Adrenal gland (tissue), 9 donors: ENCODE measurements at regions not wholly inside any gene's neighbourhood (a gene's known extent, or its start where the extent isn't known, plus 50 kb on each side); places are given as distances from the start of the nearest gene placed in this dataset.
"Not testable (repeated sequence)": the region's sequence is repeated elsewhere in the genome, so short reads cannot be mapped to it uniquely, and the experiment has no call there.

ENCODE experiments used
- DNase-seq, 7 donors: peaks; one replicate each; pipeline ENCODE4 v3.0.0-alpha.2; 2019 to 2020
- H3K27ac ChIP-seq, 5 donors: fragments of 200-600 bp; sonication (generic) in 4 of 5; 1 replicate in 3 of 5; 2 replicates in 2 of 5; pipeline versions ENCODE4 v1.5.1 to v1.8.0; 2016 to 2020; ENCODE audit warnings: mild to moderate bottlenecking in 1 of 5
- H3K27me3 ChIP-seq: fragments of 200-600 bp; 2 replicates; pipeline ENCODE4 v1.8.0; 2021
- H3K36me3 ChIP-seq, 2 donors: fragments of 200-600 bp; replicated peaks in 1 of 2; 1 replicate in 1 of 2; 2 replicates in 1 of 2; pipeline versions ENCODE4 v1.5.1 to v1.8.0; 2018 to 2022
- H3K4me1 ChIP-seq, 2 donors: fragments of 200-600 bp; replicated peaks in 1 of 2; 1 replicate in 1 of 2; 2 replicates in 1 of 2; pipeline versions ENCODE4 v1.5.1 to v1.8.0; 2018 to 2021
- H3K4me3 ChIP-seq, 4 donors: fragments of 200-600 bp; sonication (generic) in 3 of 4; one replicate each; pipeline ENCODE4 v1.5.1; 2016 to 2018
- H3K9me3 ChIP-seq, 3 donors: fragments of 200-600 bp; sonication (generic) in 1 of 3; replicated peaks in 1 of 3; 1 replicate in 2 of 3; 2 replicates in 1 of 3; pipeline versions ENCODE4 v1.5.1 to v1.8.0; 2016 to 2021
- CTCF ChIP-seq, 6 experiments: fragments of 450-650 bp in 4 of 6; fragments of 200-600 bp in 2 of 6; sonication (generic) in 1 of 6; IDR thresholded peaks; 1 replicate in 5 of 6; 2 replicates in 1 of 6; pipeline versions ENCODE4 v1.5.1 to v1.8.0; 2016 to 2021; ENCODE audit warnings: antibody characterized with exemption in 6 of 6, mild to moderate bottlenecking in 2 of 6, moderate library complexity in 1 of 6
- POLR2A ChIP-seq, 2 donors: fragments of 450-650 bp; IDR thresholded peaks; one replicate each; pipeline ENCODE4 v1.6.1; 2017; ENCODE audit warnings: antibody characterized with exemption in 2 of 2, mild to moderate bottlenecking in 2 of 2, moderate library complexity in 1 of 2
- WGBS, 4 donors: extraction: QIAGEN DNeasy Blood & Tissue Kit in 2 of 4; methylation state at CpG; one replicate each; pipeline versions ENCODE4 v1.1.5 to v1.1.7; 2013 to 2017; 5-methylcytosine and 5-hydroxymethylcytosine counted together
- intact Hi-C, 2 donors: fragments of 100-400 bp; cut with DNase I; formaldehyde crosslinking; loops; one replicate each; pipeline versions ENCODE4 v1.14.1 to v1.15.0; 2022 to 2023
- donor health status: healthy with polysubstance abuse.
- donor health status: Bipolar disorder and iron deficiency.
- donor health status: DM: yes; HTN: yes; CAD: no.
- donor health status: DM: no; HTN: no; CAD: no.
- donor health status: DM: no; HTN: no; CAD: no.

GRCh38 chr5:96493219-96493790 lies 60.3 kb upstream of the PCSK1 start:
- H3K9me3 ChIP-seq, result no peaks in the 10 kb centered on the region
- intact Hi-C loops, result no loop called here
- DNase-seq, result no peak
- no peak overlapping the region for H3K27ac ChIP-seq
- H3K27me3 ChIP-seq, result no peaks in the 10 kb centered on the region
- TF ChIP-seq POLR2A (IDR thresholded peaks at IDR 0.05) (no peak), CTCF (IDR thresholded peaks at IDR 0.05) (no peak)
- 65 to 74% (median 69%) methylated on average over 3 of the region's 3 CpGs for WGBS, 4 donors
- H3K4me1 ChIP-seq, result peaks cover 0 to 7% of the 10 kb centered on the region in 2 donors
- H3K4me3 ChIP-seq, result no peak overlapping the region
- H3K36me3 ChIP-seq, result no peaks in the 10 kb centered on the region

- intact Hi-C loops, DNase-seq, H3K4me1 ChIP-seq, H3K9me3 ChIP-seq, H3K36me3 ChIP-seq, H3K27me3 ChIP-seq, H3K27ac ChIP-seq, H3K4me3 ChIP-seq: not testable (repeated sequence)
- 91 to 100% (median 96%) methylated on average over 1 of the region's 1 CpG for WGBS, 4 donors
Observed at GRCh38 chr5:96495412-96495811, 62.4 kb upstream of the PCSK1 start.

- intact Hi-C loops, H3K9me3 ChIP-seq, H3K36me3 ChIP-seq, H3K27me3 ChIP-seq, DNase-seq, H3K4me3 ChIP-seq, H3K4me1 ChIP-seq, H3K27ac ChIP-seq: not testable (repeated sequence)
- WGBS, 4 donors, result 88 to 100% (median 93%) methylated on average over 1 of the region's 1 CpG
Observed at GRCh38 chr5:96497027-96497426, 64.0 kb upstream of the PCSK1 start.

GRCh38 chr5:96499753-96500345 lies 66.8 kb upstream of the PCSK1 start:
- TF ChIP-seq POLR2A (IDR thresholded peaks at IDR 0.05) (no peak), CTCF (IDR thresholded peaks at IDR 0.05) (no peak)
- Histone ChIP-seq H3K4me3 (no peak overlapping the region), H3K27ac (no peak overlapping the region), H3K9me3 (no peaks in the 10 kb centered on the region), H3K27me3 (no peaks in the 10 kb centered on the region), H3K36me3 (no peaks in the 10 kb centered on the region), H3K4me1 (no peaks in the 10 kb centered on the region)
- intact Hi-C loops, result no loop called here
- WGBS, 4 donors, result 70 to 74% (median 72%) methylated on average over 8 of the region's 8 CpGs
- DNase-seq, result no peak

GRCh38 chr5:96501991-96502646 lies 69.1 kb upstream of the PCSK1 start:
- 32 to 41% (median 39%) methylated on average over 1 of the region's 1 CpG for WGBS, 4 donors
- Histone ChIP-seq H3K27me3 (no peaks in the 10 kb centered on the region), H3K27ac (no peak overlapping the region), H3K9me3 (no peaks in the 10 kb centered on the region), H3K4me1 (no peaks in the 10 kb centered on the region), H3K36me3 (no peaks in the 10 kb centered on the region), H3K4me3 (no peak overlapping the region)
- DNase-seq, result no peak
- intact Hi-C loops, result no loop called here
- TF ChIP-seq CTCF (IDR thresholded peaks at IDR 0.05), result no peak
- no peak for TF ChIP-seq POLR2A (IDR thresholded peaks at IDR 0.05)
